ENCODE measurements at regions not wholly inside any gene's neighbourhood (a gene's known extent, or its start where the extent isn't known, plus 50 kb on each side); places are given as distances from the start of the nearest gene placed in this dataset.
"Not testable (repeated sequence)": the region's sequence is repeated elsewhere in the genome, so short reads cannot be mapped to it uniquely, and the experiment has no call there.

DNA sequence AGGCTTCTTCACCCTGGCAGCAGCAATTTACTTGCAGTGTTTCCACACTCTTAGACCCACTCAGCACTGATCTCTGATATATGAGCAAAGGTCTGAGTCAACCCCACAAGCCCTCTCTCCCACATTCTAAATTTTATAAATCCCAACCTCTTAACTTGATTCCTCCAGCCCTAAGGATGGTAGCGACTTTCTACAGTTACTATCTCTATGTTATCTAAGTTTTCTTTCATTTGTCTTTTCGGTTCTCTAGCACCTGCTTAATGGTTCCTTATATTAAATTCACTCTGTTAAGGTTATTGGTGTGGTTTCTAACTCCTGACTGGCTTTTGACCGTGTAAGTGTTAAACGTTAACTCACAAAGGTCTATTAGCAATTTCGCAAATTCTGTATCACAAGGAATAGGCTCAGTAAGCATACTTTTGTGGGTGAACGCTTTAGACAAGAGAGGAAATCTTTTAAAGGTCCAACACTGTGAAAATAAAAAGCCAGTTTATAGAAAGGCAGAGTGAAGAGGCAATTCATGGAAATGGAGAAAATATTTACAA lies 99.3 kb downstream of the DLEU7 start:
- DNase-seq, result no peak
- WGBS, 4 donors, result 93 to 97% (median 94%) methylated on average over 6 of the region's 6 CpGs
- no peak overlapping the region for H3K27ac ChIP-seq
- no peaks in the 10 kb centered on the region for H3K27me3 ChIP-seq
- no peak for TF ChIP-seq CTCF (IDR thresholded peaks at IDR 0.05)
- peaks cover 0 to 10% (median 0%) of the 10 kb centered on the region in 12 donors for H3K9me3 ChIP-seq
- H3K4me1 ChIP-seq, result peaks cover 0 to 8% (median 0%) of the 10 kb centered on the region in 12 donors
- no peak overlapping the region for H3K4me3 ChIP-seq
- intact Hi-C loops (cut with DNase I), result no loop called here
- no peak for ATAC-seq
- no peaks in the 10 kb centered on the region for H3K36me3 ChIP-seq

GRCh38 chr13:50745542-50746115 lies 97.9 kb downstream of the DLEU7 start:
- 79 to 89% (median 85%) methylated on average over 4 of the region's 4 CpGs for WGBS, 4 donors
- no peaks in the 10 kb centered on the region for H3K36me3 ChIP-seq
- no peak overlapping the region for H3K27ac ChIP-seq
- no peak for TF ChIP-seq CTCF (IDR thresholded peaks at IDR 0.05)
- TF ChIP-seq POLR2A (IDR thresholded peaks at IDR 0.05), result no peak
- H3K4me3 ChIP-seq, result no peak overlapping the region
- no peaks in the 10 kb centered on the region for H3K27me3 ChIP-seq
- peaks cover 0 to 16% (median 0%) of the 10 kb centered on the region in 12 donors for H3K9me3 ChIP-seq
- DNase-seq (no peak), ATAC-seq (no peak)
- peaks cover 0 to 8% (median 0%) of the 10 kb centered on the region in 12 donors for H3K4me1 ChIP-seq
- intact Hi-C loops (cut with DNase I), result no loop called here

DNA sequence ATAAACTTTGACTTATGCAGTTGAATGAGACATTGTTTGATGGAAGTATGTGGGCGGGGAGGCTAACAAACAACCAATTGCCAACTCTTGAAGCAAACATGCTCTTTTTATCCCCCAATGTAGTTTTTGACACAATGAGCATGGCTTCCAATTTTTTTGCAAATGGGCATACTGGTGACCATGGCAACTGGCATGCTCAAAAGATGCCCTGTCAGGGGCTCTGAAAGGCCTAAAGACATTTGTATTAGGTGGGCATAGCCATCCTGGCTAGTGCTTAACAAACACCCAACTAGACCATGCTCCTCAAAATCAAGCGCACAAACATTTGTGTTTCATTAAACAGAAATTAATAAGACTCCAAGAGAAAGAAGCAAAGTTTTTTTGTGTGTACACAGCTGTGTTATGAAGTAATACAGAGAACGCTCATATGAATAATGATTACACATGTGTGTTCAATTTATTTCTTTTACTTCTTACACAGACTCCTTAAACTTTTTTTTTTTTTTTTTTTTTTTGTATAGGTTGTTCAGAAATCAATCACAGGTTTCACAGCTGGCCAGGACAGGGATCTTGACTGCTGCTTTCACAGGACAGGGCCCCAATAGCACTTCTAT lies 95.6 kb downstream of the DLEU7 start:
- 65 to 93% (median 72%) methylated on average over 3 of the region's 3 CpGs for WGBS, 4 donors

DNA sequence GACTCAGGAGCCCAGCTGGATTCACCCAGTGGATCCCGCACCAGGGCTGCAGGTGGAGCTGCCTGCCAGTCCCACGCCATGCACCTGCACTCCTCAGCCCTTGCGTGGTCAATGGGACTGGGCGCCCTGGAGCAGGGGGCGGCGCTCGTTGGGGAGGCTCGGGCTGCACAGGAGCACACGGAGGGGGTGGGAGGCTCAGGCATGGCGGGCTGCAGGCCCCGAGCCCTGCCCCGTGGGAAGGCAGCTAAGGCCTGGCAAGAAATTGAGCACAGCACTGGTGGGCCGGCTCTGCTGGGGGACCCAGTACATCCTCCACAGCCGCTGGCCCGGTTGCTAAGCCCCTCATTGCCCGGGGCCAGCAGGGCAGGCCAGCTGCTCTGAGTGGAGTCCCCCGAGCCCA lies 90.3 kb downstream of the DLEU7 start:
- ATAC-seq; H3K9me3 ChIP-seq; H3K27ac ChIP-seq; H3K27me3 ChIP-seq; DNase-seq; H3K4me3 ChIP-seq; H3K4me1 ChIP-seq; H3K36me3 ChIP-seq; intact Hi-C loops (cut with DNase I): not testable (repeated sequence)
- WGBS, 4 donors, result 83 to 97% (median 94%) methylated on average over 15 to 17 of the region's 17 CpGs

More for the DNA sequence above, 95.6 kb downstream of the DLEU7 start:
- TF ChIP-seq POLR2A (IDR thresholded peaks at IDR 0.05), result no peak
- TF ChIP-seq CTCF (IDR thresholded peaks at IDR 0.05), result no peak
- no peak overlapping the region for H3K4me3 ChIP-seq
- peaks cover 0 to 8% (median 0%) of the 10 kb centered on the region in 12 donors for H3K9me3 ChIP-seq
- no peak for ATAC-seq
- H3K27ac ChIP-seq, result no peak overlapping the region
- no peaks in the 10 kb centered on the region for H3K27me3 ChIP-seq
- no peak for DNase-seq
- H3K4me1 ChIP-seq, result peaks cover 0 to 3% (median 0%) of the 10 kb centered on the region in 12 donors
- H3K36me3 ChIP-seq, result no peaks in the 10 kb centered on the region
- intact Hi-C loops (cut with DNase I), result no loop called here

DNA sequence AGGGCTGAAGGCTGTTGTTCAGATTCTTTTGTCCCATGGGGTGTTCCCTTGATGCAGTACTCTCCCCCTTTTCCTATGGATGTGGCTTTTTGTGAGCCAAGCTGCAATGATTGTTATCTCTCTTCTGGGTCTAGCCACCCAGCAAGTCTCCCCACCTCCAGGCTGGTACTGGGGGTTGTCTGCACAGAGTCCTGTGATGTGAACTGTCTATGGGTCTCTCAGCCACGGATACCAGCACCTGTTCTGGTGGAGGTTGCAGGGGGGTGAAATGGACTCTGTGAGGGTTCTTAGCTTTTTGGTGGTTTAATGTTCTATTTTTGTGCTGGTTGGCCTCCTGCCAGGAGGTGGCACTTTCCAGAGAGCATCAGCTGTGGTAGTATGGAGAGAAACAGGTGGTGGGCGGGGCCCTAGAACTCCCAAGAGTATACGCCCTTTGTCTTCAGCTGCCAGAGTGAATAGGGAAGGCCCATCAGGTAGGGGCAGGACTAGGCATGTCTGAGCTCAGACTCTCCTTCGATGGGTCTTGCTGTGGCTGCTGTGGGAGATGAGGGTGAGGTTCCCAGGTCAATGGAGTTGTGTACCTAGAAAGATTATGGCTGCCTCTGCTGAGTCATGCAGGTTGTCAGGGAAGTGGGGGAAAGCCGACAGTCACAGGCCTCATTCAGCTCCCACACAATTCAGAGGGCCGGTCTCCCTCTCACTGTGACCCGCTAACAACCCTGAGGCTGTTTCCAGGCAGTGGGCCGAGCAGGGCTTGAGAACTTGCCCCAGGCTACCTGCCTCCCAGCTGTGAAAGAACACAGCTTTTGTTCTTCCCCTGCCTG lies 87.4 kb downstream of the DLEU7 start:
- 65 to 89% (median 82%) methylated on average over 8 of the region's 8 CpGs for WGBS, 4 donors
- H3K4me3 ChIP-seq, result not testable (repeated sequence)
- ATAC-seq, result peak in 1 of 4 donors; percentile 11

More for the DNA sequence above, 87.4 kb downstream of the DLEU7 start:
- H3K9me3 ChIP-seq; H3K4me1 ChIP-seq; H3K36me3 ChIP-seq; intact Hi-C loops (cut with DNase I); H3K27me3 ChIP-seq; DNase-seq; H3K27ac ChIP-seq: not testable (repeated sequence)

Data from heart left ventricle (tissue), 16 donors.